Sigmoid colon (tissue), 6 donors: ENCODE measurements at regions not wholly inside any gene's neighbourhood (a gene's known extent, or its start where the extent isn't known, plus 50 kb on each side); places are given as distances from the start of the nearest gene placed in this dataset.

ENCODE experiments used
- DNase-seq: peaks from one replicate; pipeline ENCODE4 v3.0.0-alpha.2; 2019
- H3K27ac ChIP-seq, 4 donors: fragments of 200-600 bp; sonication (generic); one replicate each; pipeline ENCODE4 v1.5.1; 2016 to 2019; ENCODE audit warnings: mild to moderate bottlenecking in 1 of 4
- H3K27me3 ChIP-seq, 3 donors: fragments of 200-600 bp; sonication (generic); one replicate each; pipeline ENCODE4 v1.5.1; 2019; ENCODE audit warnings: mild to moderate bottlenecking in 1 of 3
- H3K36me3 ChIP-seq, 4 donors: fragments of 200-600 bp; sonication (generic); one replicate each; pipeline ENCODE4 v1.5.1; 2016 to 2019
- H3K4me1 ChIP-seq, 4 donors: fragments of 200-600 bp; sonication (generic); one replicate each; pipeline ENCODE4 v1.5.1; 2017 to 2019
- H3K4me3 ChIP-seq, 4 donors: fragments of 200-600 bp; sonication (generic); one replicate each; pipeline ENCODE4 v1.5.1; 2017 to 2019; ENCODE audit warnings: mild to moderate bottlenecking in 2 of 4, moderate library complexity in 1 of 4
- H3K9me3 ChIP-seq, 4 donors: fragments of 200-600 bp in 3 of 4; sonication (generic) in 3 of 4; one replicate each; pipeline versions ENCODE4 v1.5.1 to v1.6.1; 2013 to 2019
- EP300 ChIP-seq, 4 donors: sonication (generic); formaldehyde crosslinking; IDR thresholded peaks; one replicate each; pipeline ENCODE4 v1.6.1; 2017; ENCODE audit warnings: antibody characterized with exemption in 4 of 4
- POLR2A ChIP-seq, 2 donors: fragments of 450-650 bp; IDR thresholded peaks; one replicate each; pipeline ENCODE4 v1.6.1; 2016; ENCODE audit warnings: antibody characterized with exemption in 2 of 2, mild to moderate bottlenecking in 2 of 2, moderate library complexity in 2 of 2
- POLR2AphosphoS5 ChIP-seq, 4 donors: sonication (generic); formaldehyde crosslinking; IDR thresholded peaks; one replicate each; pipeline ENCODE4 v1.6.1; 2017; ENCODE audit warnings: antibody characterized with exemption in 4 of 4
- WGBS, 2 donors: extraction: QIAGEN DNeasy Blood & Tissue Kit; methylation state at CpG; one replicate each; pipeline ENCODE4 v1.1.7; 2013; 5-methylcytosine and 5-hydroxymethylcytosine counted together
- intact Hi-C: fragments of 100-400 bp; cut with DNase I; formaldehyde crosslinking; loops from one replicate; pipeline ENCODE4 v1.15.1; 2023
- TF ChIP-seq, protein P1 (sequence below), 4 experiments: fragments of 450-650 bp in 3 of 4; fragments of 200-600 bp in 1 of 4; IDR thresholded peaks; one replicate each; pipeline ENCODE4 v1.5.1; 2016 to 2019; ENCODE audit warnings: antibody characterized with exemption in 4 of 4, mild to moderate bottlenecking in 3 of 4, moderate library complexity in 2 of 4
- donor health status: healthy with polysubstance abuse.
- donor health status: healthy.

DNA sequence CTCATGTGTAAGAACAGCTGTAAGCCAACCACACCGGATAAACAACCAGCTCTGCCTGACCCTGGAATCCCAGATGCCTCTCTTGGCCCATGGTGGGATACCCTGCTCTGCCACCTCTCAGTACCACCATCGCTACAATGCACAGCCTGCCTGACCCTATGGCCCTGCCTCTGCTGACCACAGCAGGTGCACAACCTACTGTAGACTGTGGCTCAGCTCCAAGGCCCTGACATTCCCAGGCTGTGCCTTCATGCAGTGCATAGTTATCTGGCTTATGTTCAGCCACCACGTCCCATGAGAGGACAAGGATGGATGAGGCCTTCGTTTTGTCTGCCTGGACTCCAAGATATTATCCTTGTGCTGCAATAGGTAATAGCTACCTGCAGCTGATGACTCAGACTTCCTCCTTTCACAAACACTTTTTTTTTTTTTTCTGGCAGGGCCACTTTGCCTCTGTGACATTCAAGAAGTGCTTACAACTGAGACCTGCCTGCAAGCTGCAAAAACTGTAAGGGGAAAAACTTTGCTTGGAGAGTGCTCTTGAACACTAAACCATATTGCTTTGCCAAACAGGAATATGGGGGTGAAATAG is 177.7 kb downstream of the URB2 start:
- H3K27ac ChIP-seq: no peak overlapping the region
- H3K9me3 ChIP-seq: peaks cover 0 to 8% (median 3%) of the 10 kb centered on the region in 4 donors
- H3K4me1 ChIP-seq: no peaks in the 10 kb centered on the region
- no peak for DNase-seq
- WGBS, 2 donors: 54 to 81% methylated on average over 4 of the region's 4 CpGs
- no peaks in the 10 kb centered on the region for H3K36me3 ChIP-seq
- intact Hi-C loops: no loop called here
- H3K27me3 ChIP-seq: no peaks in the 10 kb centered on the region
- TF ChIP-seq POLR2A (IDR thresholded peaks at IDR 0.05) (no peak), EP300 (IDR thresholded peaks at IDR 0.05) (no peak), POLR2AphosphoS5 (IDR thresholded peaks at IDR 0.05) (no peak)
- TF ChIP-seq, protein P1, sequence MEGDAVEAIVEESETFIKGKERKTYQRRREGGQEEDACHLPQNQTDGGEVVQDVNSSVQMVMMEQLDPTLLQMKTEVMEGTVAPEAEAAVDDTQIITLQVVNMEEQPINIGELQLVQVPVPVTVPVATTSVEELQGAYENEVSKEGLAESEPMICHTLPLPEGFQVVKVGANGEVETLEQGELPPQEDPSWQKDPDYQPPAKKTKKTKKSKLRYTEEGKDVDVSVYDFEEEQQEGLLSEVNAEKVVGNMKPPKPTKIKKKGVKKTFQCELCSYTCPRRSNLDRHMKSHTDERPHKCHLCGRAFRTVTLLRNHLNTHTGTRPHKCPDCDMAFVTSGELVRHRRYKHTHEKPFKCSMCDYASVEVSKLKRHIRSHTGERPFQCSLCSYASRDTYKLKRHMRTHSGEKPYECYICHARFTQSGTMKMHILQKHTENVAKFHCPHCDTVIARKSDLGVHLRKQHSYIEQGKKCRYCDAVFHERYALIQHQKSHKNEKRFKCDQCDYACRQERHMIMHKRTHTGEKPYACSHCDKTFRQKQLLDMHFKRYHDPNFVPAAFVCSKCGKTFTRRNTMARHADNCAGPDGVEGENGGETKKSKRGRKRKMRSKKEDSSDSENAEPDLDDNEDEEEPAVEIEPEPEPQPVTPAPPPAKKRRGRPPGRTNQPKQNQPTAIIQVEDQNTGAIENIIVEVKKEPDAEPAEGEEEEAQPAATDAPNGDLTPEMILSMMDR (IDR thresholded peaks at IDR 0.05): no peak
- H3K4me3 ChIP-seq: no peak overlapping the region

DNA sequence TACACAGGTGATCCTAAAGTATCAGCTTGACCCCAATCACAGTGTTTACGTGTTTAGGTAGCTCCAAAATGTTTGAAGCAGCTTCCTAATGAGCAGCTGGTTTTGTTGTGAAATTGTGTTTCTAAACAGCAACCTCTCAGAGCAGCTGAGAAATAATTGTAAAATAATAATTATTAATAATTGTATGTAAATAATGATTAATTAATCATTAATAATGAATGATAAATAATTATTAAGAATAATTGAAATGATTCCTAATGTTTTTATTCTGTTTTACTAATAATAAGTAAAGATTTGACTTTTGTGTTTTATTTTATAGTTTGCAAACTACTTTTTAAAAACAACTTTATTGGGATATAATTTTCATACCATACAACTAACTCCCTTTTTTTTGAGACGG is 182.2 kb downstream of the URB2 start:
- no peak for TF ChIP-seq EP300 (IDR thresholded peaks at IDR 0.05)
- TF ChIP-seq, protein P1 (IDR thresholded peaks at IDR 0.05): no peak
- TF ChIP-seq POLR2AphosphoS5 (IDR thresholded peaks at IDR 0.05): no peak
- no peak for TF ChIP-seq POLR2A (IDR thresholded peaks at IDR 0.05)
- intact Hi-C loops: no loop called here
- Histone ChIP-seq H3K4me3 (no peak overlapping the region), H3K36me3 (no peaks in the 10 kb centered on the region), H3K27me3 (no peaks in the 10 kb centered on the region), H3K4me1 (no peaks in the 10 kb centered on the region), H3K27ac (no peak overlapping the region), H3K9me3 (peaks cover 0 to 20% (median 9%) of the 10 kb centered on the region in 4 donors)
- DNase-seq: no peak
- 90 to 95% methylated on average over 2 of the region's 2 CpGs for WGBS, 2 donors

DNA sequence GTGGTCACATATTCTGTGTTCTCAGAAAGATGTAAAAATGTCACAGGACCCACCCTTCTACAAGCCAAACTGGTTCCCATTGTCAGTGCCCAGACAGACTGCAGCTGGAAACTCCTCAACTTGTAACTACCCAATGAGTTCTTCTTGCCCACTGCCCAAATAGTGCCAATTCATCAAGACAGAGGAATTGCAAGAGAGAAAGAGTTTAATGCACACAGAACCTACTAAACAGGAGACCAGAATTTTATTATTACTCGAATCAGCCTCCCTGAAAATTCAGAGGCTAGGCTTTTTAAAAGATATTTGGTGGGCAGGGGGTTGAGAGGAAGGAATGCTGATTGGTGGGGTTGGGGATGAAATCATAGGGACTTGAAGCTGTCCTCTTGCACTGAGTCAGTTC is 184.1 kb downstream of the URB2 start:
- TF ChIP-seq POLR2A (IDR thresholded peaks at IDR 0.05) (no peak), EP300 (IDR thresholded peaks at IDR 0.05) (no peak)
- TF ChIP-seq, protein P1 (IDR thresholded peaks at IDR 0.05): no peak
- no peak for DNase-seq
- Histone ChIP-seq H3K27ac (no peak overlapping the region), H3K36me3 (no peaks in the 10 kb centered on the region), H3K27me3 (no peaks in the 10 kb centered on the region), H3K9me3 (peaks cover 0 to 16% (median 6%) of the 10 kb centered on the region in 4 donors), H3K4me1 (no peaks in the 10 kb centered on the region), H3K4me3 (no peak overlapping the region)
- intact Hi-C loops: no loop called here
- WGBS, 2 donors: 80 to 82% methylated on average over 1 of the region's 1 CpG

DNA sequence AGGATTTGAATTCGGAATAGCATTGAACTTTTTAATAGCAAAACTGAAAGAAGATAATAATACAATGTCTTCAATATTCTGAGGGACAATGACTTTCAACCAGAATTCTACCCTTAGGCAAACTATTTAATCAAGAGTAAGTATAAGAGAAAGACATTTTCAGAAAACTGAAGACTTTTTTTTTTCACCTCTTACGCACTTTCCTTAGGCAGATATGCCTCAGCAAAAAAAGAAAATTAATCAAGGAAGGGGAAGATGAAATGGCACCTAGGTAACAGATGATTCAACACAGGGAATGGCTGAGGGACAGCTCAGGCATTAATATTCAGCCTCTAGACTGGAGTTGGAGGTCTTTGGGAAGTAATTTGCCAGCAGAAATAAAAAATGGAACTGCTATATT is 184.9 kb downstream of the URB2 start:
- Histone ChIP-seq H3K4me1 (no peaks in the 10 kb centered on the region), H3K9me3 (peaks cover 0 to 13% (median 6%) of the 10 kb centered on the region in 4 donors), H3K36me3 (no peaks in the 10 kb centered on the region), H3K4me3 (no peak overlapping the region), H3K27me3 (no peaks in the 10 kb centered on the region), H3K27ac (no peak overlapping the region)
- intact Hi-C loops: no loop called here
- DNase-seq: no peak
- TF ChIP-seq POLR2A (IDR thresholded peaks at IDR 0.05) (no peak), POLR2AphosphoS5 (IDR thresholded peaks at IDR 0.05) (no peak), EP300 (IDR thresholded peaks at IDR 0.05) (no peak)
- TF ChIP-seq, protein P1 (IDR thresholded peaks at IDR 0.05): no peak
- 96% methylated on average over 2 of the region's 2 CpGs for WGBS, 2 donors

DNA sequence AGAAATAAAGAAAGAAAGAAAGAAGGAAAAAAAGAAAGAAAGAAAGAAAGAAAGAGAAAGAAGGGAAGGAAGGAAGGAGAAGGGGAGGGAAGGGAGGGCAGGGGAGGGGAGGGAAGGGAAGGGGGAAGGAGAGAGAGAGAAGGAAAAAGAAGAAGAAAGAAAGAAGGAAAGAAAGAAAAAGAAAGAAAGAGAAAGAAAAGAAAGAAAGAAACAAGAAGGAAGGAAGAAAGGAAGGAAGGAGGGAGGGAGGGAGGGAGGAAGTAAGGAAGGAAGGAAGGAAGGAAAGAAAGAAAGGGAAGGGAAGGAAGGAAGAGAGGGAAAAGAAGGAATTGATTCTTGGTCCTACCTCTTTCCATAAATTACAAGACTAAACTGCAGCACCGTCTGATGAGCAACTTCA is 186.1 kb downstream of the URB2 start:
- Histone ChIP-seq H3K4me1 (no peaks in the 10 kb centered on the region), H3K27ac (no peak overlapping the region), H3K27me3 (no peaks in the 10 kb centered on the region), H3K9me3 (peaks cover 0 to 13% (median 6%) of the 10 kb centered on the region in 4 donors), H3K36me3 (no peaks in the 10 kb centered on the region), H3K4me3 (no peak overlapping the region)
- 56 to 90% methylated on average over 1 of the region's 1 CpG for WGBS, 2 donors
- no peak for DNase-seq
- TF ChIP-seq POLR2AphosphoS5 (IDR thresholded peaks at IDR 0.05) (no peak), POLR2A (IDR thresholded peaks at IDR 0.05) (no peak), EP300 (IDR thresholded peaks at IDR 0.05) (no peak)
- intact Hi-C loops: no loop called here
